CD4-positive, alpha-beta T cell treated with Interleukin-17A for 4 hours (primary cell): ENCODE measurements at regions not wholly inside any gene's neighbourhood (a gene's known extent, or its start where the extent isn't known, plus 50 kb on each side); places are given as distances from the start of the nearest gene placed in this dataset.

ENCODE experiments used
- DNase-seq: peaks from one replicate; pipeline ENCODE4 v3.0.0-alpha.2; 2020; ENCODE audit warnings: mixed read lengths

DNA sequence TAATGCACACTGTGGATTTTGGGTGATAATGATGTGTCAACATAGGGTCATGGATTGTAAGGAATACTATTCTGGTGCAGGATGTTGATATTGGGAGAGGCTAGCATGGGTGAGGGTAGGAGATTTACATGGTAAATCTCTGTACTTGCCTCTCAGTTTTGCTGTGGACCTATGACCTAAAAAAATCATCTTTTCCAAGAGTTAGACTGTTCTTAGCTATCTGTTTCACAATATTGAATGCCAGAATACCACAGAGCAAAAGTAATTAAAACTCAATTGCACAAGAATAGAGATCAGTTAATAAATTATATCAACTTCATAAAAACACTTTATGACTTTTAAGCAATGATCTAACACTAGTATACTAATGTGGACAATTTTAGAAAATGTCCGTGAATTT lies 651.6 kb downstream of the HTR1A start:
- no peak for DNase-seq

DNA sequence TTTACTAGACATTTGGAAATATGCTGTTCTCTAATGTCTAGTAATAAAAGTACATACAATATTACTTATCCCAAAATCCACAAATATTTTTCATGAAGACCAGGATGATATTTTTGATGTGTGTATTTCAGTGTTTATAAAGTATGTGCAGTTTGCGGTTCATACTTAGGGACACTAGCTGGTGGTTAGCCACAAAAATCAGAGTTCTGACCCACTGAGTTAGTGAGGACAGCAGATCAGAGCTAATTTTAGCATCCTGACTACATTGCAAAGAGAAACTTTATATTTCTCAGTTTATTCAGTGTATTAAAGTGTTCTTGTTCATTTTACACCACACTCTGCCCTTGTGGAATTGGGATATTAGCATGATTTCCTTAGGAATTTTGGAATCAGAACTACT lies 655.3 kb downstream of the HTR1A start:
- DNase-seq = no peak

DNA sequence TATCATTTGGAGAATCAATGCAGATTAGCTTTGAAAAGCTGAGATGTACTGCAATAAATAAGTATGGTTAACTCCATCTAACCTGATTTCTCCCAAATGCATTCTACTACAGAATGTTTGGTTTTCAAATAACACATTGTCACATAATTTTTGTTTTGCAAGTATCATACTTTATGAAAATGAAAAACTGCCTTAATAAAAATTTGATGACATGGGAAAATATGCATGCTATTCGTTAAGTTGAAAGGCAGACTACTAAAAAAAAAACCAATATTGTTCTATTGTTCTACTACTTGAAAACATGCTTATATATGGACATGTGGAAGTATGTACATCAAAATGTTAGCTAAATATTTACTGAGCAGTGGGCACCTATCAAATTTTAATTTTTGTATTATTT lies 668.9 kb downstream of the HTR1A start:
- no peak for DNase-seq

DNA sequence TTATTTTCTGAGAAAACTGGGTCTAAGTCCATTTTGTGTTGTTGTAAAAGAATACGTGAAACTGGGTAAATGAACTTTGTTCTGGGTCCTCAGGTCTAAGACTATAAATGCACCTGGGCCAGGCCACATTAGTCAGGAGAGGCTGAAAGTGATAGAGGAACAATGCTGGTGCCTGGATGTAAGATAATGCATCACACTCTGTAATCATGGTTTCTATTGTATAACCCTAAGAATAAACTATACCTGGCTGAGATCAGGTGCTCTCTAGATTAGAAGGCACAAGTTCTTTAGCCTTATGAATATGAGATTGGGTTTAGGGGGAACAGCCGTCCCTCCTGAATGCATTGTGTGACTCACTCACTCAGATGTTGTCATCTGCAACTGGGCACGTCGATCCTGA lies 675.5 kb downstream of the HTR1A start:
- DNase-seq = no peak

DNA sequence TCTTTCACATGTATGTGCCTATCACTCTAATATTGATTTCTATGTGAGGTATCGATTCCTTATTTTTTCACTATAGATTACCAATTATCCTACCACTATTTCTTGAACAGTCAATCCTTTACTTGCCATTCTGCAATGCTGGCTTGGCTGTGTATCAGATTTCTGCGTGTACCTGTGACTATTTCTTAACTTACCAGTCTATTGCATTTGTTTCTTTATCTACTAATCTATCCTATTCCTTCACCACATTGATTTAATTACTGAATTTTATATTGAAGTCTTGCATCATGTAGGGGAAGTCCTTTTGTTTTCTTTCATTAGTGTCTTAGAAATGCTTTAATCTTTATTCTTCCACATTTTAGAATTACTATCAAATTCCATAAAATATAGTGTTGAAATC lies 684.8 kb downstream of the LRRC70 start:
- DNase-seq = no peak

DNA sequence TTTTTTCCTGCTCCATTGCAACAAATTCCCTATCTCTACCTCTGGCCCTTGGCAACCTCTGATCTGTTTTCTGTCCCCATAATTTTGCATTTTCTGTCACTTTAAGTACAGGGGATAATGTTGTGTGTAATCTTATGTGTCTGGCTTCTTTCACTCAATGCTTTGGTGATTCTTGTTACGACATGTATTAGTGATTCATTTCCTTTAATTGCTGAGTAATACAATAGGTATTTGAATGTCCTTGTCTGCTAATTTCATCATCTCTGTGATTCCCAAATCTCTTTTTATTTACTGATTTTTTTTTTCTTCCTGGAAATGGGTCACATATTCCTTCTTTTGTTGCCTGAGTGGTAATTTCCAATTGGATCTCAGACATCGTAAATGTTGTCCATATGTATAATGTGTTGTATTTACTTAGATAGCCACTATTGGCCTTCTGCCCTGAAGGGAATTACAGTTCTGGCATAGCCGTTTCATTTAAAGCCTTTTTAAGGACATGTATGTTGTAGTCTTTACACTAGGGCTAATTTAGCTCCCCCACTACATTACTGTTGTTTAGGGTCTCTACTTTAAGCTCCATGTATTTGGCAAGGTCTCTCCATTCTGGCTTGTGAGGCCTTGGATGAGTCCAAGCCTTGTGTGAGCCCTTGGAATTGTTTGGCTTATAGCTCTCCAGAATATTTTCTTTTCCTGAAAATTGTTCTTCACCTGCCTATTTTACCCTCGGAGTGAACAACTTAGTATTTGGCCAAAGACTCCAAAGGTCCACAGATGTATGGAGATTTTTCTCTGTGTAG lies 683.8 kb downstream of the LRRC70 start:
- no peak for DNase-seq

DNA sequence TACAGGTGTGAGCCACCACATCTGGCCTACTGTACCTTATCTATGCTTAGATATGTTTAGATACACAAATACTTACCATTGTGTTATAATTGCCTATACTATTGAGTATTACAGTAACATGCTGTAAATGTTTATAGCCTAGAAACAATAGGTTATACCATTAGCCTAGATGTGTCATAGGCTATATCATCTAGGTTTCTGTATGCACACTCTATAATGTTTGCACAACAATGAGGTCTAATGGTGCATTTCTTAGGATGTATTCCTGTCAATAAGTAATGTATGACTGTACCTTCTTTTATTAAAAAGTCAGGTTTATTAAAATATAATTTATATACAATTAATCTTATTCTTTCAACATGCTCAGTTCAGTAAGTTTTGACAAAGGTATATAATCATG lies 683.1 kb downstream of the LRRC70 start:
- no peak for DNase-seq

DNA sequence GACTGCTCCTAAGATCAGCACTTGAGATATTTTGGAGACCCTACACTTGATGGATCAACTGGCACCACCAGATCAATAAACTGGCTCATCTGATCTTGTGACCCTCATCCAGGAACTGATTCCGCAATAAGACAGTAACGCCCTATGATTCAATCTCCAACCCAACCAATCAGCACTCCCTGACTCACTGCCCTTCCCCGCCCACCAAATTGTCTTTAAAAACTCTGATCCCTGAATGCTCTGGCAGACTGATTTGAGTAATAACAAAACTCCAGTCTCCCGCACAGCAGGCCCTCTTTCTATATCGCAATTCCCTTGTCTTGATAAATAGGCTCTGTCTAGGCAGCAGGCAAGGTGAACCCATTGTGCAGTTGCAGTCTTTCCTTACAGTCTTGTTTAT lies 677.0 kb downstream of the LRRC70 start:
- DNase-seq = no peak

DNA sequence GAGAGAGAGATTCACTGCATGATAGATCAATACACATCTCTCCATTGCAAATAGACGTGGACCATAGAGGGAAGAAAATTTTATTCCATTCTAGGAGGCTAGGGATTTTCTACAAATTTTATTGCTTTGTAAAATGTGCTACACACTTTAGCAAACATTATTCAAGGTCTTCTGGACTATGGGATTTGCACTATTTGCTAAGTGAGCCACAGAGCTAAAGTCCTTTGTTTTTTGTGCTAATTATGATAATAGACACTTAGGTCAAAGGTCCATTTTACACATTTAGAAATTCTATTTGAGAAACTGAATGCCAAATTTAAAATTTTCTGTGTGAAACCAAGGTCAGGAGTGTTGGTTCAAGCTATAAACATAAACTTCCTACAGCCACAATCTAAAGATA lies 672.3 kb downstream of the LRRC70 start:
- DNase-seq = no peak

DNA sequence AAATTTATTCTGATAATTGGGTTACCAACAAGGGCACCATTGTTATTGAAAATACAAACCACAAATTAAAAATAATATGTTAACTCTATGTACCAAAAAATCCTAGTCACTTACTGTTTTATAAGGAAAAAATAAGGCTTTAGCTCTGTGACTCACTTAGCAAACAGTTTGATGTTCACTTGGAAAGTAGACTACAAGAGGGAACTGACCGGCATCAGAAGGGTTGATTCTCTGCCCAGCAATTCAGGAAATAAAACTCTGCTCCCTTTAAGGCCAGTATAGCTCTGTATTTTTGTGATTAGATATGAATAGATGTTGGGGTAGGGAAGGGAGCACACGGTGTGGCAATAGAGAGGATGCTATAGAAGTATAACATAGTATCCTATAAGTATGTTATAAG lies 671.3 kb downstream of the LRRC70 start:
- DNase-seq = no peak

DNA sequence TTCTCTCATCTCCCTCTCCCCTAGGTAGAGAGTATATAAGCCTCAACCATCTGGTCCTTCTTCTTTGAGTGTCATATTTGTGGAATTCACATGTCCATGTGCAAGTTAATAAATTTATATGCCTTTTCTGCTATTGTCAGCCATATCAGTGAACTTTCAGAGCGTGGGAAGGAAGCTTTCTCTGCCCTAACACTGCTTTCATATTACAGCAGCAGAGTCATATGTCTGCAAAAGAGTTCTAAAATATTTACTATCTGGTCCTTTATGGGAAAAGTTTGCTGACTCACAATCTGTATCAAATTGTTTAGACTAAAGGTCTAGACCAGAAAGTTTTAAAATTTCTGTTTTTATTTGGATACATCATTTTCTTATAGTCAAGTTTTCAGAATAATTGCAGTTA lies 669.0 kb downstream of the LRRC70 start:
- DNase-seq = no peak

DNA sequence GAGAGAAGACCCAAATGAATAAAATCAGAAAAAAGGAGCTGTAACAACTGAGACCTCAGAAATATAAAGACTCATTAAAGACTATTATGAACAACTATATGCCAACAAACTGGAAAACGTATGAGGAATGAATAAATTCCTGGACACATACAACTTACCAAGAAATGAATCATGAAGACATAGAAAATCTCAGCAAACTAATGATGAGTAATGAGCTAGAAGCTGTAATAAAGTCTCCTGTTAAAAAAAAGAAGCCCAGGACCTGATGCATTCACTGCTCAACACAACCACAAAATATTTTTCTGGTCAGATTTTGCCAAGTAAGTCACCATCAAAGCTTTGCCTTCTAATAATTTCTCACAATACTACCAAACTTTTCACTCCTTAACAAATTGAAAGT lies 666.7 kb downstream of the LRRC70 start:
- DNase-seq = no peak

DNA sequence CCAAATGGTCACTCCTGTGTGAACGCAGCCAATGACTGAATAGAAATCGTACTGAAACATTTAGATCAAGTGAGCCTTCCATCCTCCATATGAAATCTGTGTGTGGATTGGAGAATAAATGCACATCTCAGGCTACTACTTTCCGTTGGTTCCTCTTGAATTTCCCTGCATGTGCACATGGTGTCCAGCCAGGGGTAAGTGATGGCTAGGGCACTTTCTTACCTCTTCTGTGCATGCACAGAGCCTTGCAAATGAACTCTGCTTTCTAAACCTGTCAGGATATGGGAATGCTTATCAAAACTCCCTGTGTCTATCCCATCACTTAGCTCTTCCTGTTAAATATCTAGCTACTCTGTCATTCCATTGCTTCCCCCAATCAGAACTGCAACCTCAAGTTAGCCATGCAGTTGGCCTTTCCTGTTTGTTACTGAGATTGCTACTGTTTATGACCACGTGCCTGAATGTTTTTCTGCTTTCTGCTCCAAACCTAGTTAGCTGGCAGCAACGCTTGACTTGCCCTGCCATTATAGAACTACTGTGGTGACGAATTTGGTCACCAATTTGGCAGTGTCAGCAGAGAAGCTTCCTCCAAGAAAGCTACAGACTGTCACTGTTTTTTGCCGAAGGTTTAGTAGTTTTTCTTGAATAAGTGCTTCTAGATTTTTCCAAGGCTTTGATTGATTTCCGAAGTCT lies 661.6 kb downstream of the LRRC70 start:
- no peak for DNase-seq

DNA sequence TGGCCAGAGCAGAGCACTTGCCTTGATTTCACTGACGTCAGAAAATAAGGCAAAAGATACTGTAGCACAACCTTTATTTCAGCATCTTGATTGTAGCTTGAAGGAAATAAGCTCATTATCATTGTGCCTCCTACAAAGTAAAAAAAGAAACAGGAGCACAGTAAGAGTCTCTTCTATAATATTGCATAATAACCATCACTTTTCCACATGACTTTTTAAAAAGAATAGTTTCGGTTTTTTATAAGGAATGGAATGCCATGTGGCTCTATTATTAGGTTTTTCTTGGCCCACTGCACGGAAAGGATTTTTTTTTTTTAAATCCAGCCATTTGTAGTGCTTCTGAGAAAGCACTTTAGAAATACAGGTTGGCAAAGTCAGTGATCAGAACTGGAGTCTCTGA lies 655.3 kb downstream of the LRRC70 start:
- no peak for DNase-seq

DNA sequence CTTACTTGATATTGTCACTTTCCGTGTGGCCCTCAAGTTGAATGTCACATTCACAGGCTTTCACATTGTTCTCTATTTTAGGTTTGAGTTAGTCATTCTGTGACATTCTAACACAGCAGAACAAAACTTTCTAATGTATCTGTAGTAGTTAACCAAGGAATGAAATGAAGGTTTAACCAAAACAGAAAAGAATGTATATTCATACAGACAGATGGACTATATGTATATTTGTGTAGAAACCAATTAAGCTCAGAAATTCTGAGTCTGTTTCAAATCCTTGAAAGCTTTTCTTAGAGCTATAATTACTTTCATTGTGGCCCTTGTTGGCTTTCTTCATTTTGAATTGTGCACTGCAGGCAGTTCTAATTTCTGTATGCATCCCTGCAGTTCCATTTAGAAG lies 654.7 kb downstream of the LRRC70 start:
- no peak for DNase-seq

DNA sequence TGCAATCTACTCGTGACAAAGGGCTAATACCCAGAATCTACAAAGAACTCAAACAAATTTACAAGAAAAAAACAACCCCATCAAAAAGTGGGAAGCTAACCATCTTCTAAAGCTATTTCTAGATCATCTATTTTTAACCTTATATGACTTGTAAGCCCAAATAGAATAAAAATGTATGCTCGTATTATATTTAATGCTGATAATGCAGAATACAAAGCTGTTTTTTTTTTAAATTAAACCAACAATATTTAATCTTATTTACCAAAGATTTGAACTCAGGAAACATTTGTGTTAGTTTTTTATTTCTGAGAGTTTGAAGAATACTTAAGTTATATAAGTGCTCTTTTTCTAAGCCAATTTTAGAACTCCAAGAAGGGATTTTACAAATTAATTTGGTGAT lies 652.1 kb downstream of the LRRC70 start:
- no peak for DNase-seq

DNA sequence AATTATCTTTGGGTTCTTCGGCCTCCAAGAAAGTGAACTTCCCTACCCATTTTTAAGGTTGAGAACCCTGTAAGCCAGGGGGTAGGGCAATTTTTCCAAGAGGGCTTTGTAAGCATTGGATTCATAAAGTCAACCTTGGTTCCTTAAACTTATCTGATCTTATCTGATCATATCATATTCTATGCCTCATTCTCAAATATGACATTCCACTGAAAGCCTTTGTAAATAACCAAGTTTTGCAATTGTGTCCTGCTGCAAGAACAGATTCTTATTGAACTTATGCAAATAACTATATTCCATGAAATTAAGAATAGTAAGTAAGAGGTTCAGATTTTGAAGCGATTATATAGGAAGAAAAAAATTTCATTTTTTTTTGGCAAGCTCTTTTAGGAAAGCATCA lies 649.5 kb downstream of the LRRC70 start:
- DNase-seq = no peak

DNA sequence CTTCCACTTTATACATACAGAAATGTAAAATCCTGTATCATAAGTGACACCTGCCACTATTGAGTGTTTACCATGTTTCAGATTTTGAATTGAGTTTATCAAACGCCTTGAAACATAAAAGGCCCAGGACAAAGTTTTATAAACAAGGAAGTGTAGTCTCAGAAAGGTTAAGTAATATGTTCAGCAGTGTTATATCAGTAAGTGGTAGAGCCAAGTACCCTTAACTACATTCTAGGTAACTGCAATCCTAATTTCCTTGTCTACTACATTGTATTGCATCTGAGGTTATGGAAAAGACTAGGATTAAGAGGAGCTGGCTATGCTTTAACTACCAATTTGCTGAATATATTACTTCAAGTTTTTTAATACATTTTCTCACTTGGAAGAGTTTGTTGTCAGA lies 641.6 kb downstream of the LRRC70 start:
- DNase-seq = no peak

DNA sequence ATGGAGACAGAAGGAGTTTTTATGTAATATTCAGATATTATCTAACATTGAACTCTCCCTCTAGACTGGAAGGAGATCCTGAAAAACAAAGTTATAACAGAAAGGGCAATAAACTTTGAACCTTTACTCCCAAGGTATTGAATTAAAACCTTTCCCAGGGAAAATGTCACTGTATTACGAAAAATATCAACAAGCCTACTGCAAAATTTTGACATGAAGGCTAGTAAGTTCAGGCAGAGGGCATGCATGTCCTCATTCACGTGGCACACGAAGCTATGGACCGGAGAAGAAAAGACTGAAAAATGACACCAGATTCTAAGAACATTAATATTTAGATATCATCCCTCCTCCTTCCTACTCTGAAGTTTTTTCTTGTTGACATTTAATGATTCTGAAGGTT lies 638.8 kb downstream of the LRRC70 start:
- DNase-seq = no peak

DNA sequence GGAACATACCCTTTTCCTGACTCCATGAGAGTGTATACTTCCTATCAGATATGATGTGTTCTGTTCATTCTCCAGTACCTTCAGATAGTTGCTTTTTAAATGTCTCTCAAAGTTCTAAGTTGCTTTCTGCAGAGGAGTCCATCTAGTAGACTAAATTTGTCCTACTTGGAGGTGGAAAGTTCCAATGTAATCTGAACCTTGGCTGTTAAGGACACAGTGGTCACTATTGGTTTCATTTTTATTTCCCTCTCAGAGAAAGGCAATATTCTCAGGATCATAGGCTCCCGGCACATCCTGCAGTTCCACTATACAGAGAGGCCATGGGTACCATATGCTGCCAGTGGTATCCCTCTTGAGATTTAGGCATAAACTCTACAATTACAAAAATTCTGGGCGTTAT lies 634.6 kb downstream of the LRRC70 start:
- no peak for DNase-seq

DNA sequence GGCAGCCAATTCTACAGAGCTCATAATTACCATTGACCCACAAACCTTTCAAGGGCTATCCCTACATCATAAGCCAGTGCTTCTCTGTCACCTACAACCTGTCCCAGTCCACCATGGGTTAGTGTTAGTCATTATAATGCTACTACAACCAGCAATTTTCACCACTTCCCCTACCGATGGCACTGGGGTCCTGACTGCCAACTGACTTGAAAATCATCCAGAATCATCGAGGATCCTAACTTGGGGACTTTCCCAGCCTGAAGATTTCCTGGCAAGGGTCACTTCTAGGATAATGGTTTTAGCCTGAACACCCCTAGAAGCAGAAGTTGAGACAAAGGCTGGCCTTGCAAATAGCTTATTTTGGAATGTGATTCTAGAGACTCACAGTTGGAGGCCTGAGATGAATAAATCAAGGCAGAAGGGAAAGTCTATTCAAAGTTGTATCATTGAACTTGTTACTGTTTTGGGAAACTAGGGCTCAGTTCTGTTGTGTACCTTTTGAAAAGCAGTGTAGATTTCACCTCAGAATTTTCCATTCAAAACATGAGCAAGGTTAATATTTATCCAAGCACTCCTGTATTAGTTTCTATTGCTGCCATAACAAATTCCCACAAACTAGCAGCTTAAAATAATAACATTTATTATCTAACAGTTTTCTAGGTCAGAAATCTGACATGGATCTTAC lies 633.0 kb downstream of the LRRC70 start:
- no peak for DNase-seq

DNA sequence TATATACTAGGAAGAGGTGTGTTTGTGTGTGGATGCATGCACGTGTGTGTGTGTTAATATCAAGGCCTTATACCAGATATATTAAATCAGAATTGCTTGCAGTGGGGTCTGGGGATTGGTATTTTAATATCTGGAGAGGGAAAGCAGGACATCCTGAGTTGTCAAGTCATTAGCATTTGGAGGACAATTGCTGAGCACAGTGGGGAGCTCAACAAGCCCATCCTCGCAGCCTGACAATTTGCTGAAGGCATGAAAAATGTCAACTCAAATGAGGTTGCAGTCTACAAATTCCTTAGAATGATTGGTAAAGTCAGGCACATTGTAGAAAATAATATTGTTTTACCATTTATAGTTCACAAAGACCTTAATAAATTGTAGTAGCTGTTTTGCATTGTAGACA lies 627.4 kb downstream of the LRRC70 start:
- no peak for DNase-seq

DNA sequence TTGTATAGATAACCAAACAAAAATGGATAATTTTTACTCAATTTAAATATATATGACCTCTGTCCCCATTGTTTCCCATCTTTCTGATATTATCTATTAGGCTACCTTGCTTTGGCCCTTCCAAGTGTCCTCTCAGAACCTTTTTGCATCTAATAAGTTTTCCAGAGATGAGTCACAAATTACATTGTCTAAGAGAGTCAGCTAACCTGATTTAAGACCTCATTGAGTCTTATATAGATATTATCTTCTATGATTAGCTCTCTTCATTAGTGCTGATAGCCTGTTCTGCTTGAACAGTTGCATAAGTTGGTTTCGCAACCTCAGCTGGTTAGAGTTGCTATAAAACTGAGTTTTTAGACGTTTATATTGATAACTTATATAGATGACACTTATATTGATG lies 623.1 kb downstream of the LRRC70 start:
- DNase-seq = no peak

DNA sequence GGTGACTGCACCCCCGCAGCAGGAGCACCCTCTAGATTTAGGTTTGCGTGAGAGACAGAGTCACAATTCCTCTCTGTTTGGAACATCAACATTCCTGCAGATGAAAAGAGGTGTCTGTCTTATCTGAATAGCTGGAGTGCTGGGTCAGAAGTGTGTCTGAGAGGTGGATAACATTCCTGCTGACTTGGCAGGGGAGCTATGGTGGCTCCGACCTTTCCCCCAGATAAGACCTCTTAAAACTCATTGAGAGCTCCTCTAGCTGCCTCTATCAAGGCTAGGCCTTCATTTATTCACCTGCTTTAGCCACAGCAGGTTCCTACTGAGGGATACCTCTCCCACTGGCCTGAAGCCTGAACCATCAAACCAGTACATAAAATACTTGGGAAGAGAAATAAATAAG lies 615.5 kb downstream of the LRRC70 start:
- DNase-seq = no peak
